Stomach (tissue), 8 donors: ENCODE measurements at regions not wholly inside any gene's neighbourhood (a gene's known extent, or its start where the extent isn't known, plus 50 kb on each side); places are given as distances from the start of the nearest gene placed in this dataset.

Source experiments
- DNase-seq, 2 donors: peaks; one replicate each; pipeline versions ENCODE4 v3.0.0 to v3.0.0-alpha.2; 2013 to 2019
- H3K27ac ChIP-seq, 5 donors: fragments of 200-600 bp in 4 of 5; sonication (generic) in 4 of 5; one replicate each; pipeline ENCODE4 v1.5.1; 2013 to 2019; ENCODE audit warnings: mild to moderate bottlenecking in 1 of 5, moderate library complexity in 1 of 5
- H3K27me3 ChIP-seq, 3 donors: fragments of 200-600 bp; sonication (generic); one replicate each; pipeline ENCODE4 v1.5.1; 2017 to 2019; ENCODE audit warnings: mixed run types in 1 of 3
- H3K36me3 ChIP-seq, 4 donors: fragments of 200-600 bp; sonication (generic); 1 replicate in 3 of 4; 2 replicates in 1 of 4; pipeline ENCODE4 v1.5.1; 2016 to 2019
- H3K4me1 ChIP-seq, 4 donors: fragments of 200-600 bp; sonication (generic); one replicate each; pipeline ENCODE4 v1.5.1; 2016 to 2019
- H3K4me3 ChIP-seq, 4 donors: fragments of 200-600 bp; sonication (generic) in 3 of 4; one replicate each; pipeline ENCODE4 v1.5.1; 2016 to 2019; ENCODE audit warnings: mild to moderate bottlenecking in 1 of 4
- H3K9me3 ChIP-seq, 4 donors: fragments of 200-600 bp; sonication (generic); one replicate each; pipeline ENCODE4 v1.5.1; 2016 to 2019
- EP300 ChIP-seq: sonication (generic); formaldehyde crosslinking; IDR thresholded peaks from one replicate; pipeline ENCODE4 v1.6.1; 2017; ENCODE audit warnings: antibody characterized with exemption
- POLR2A ChIP-seq, 4 donors: fragments of 450-650 bp; IDR thresholded peaks; one replicate each; pipeline ENCODE4 v1.6.1; 2016; ENCODE audit warnings: antibody characterized with exemption in 4 of 4, control low read depth in 2 of 4, mild to moderate bottlenecking in 1 of 4, moderate library complexity in 1 of 4
- POLR2AphosphoS5 ChIP-seq, 3 donors: sonication (generic); formaldehyde crosslinking; IDR thresholded peaks; one replicate each; pipeline ENCODE4 v1.6.1; 2016; ENCODE audit warnings: antibody characterized with exemption in 3 of 3
- WGBS, 5 donors: extraction: QIAGEN DNeasy Blood & Tissue Kit in 3 of 5; methylation state at CpG; one replicate each; pipeline versions ENCODE4 v1.1.5 to v1.1.7; 2013 to 2018; 5-methylcytosine and 5-hydroxymethylcytosine counted together
- intact Hi-C: fragments of 100-400 bp; cut with DNase I; formaldehyde crosslinking; loops from one replicate; pipeline ENCODE4 v1.15.1; 2023; ENCODE audit warnings: low total_unique reads
- TF ChIP-seq, protein P1 (sequence below), 7 experiments: fragments of 450-650 bp in 4 of 7; fragments of 200-600 bp in 3 of 7; sonication (generic) in 3 of 7; IDR thresholded peaks; one replicate each; pipeline ENCODE4 v1.5.1; 2016 to 2019; ENCODE audit warnings: antibody characterized with exemption in 7 of 7, control low read depth in 2 of 7, mild to moderate bottlenecking in 1 of 7
- donor health status: healthy with polysubstance abuse.
- donor health status: Bipolar disorder and iron deficiency.
- donor health status: healthy.

DNA sequence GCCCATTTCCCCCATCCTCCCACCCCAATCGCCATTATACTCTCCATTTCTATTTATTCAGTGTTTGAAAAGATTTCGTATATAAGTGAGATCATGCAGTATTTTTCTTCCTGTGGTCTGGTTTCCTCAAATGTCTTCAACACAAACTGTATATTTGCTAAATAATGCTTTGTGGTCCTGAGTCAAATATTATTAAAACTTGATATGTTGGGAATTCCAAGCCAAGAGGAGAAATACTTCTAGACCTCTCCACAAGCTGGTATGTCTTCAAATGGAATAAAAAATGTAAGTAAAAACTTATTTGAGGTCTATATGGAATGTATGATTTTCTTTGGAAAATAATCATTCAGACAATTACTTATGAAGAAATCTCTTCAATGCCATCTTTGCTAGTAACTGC, 122.5 kb upstream of the TSC22D2 start:
- intact Hi-C loops, result loop anchor here (10.0 kb wide), 1 partner anchor 209 kb away; no protein-coding TSS in a partner anchor
- Histone ChIP-seq H3K9me3 (no peaks in the 10 kb centered on the region), H3K4me1 (no peaks in the 10 kb centered on the region), H3K36me3 (no peaks in the 10 kb centered on the region), H3K27ac (no peak overlapping the region), H3K4me3 (no peak overlapping the region), H3K27me3 (no peaks in the 10 kb centered on the region)
- 75 to 87% (median 86%) methylated on average over 2 of the region's 2 CpGs for WGBS, 5 donors
- no peak for TF ChIP-seq POLR2A (IDR thresholded peaks at IDR 0.05)
- no peak for TF ChIP-seq POLR2AphosphoS5 (IDR thresholded peaks at IDR 0.05)
- TF ChIP-seq, protein P1, sequence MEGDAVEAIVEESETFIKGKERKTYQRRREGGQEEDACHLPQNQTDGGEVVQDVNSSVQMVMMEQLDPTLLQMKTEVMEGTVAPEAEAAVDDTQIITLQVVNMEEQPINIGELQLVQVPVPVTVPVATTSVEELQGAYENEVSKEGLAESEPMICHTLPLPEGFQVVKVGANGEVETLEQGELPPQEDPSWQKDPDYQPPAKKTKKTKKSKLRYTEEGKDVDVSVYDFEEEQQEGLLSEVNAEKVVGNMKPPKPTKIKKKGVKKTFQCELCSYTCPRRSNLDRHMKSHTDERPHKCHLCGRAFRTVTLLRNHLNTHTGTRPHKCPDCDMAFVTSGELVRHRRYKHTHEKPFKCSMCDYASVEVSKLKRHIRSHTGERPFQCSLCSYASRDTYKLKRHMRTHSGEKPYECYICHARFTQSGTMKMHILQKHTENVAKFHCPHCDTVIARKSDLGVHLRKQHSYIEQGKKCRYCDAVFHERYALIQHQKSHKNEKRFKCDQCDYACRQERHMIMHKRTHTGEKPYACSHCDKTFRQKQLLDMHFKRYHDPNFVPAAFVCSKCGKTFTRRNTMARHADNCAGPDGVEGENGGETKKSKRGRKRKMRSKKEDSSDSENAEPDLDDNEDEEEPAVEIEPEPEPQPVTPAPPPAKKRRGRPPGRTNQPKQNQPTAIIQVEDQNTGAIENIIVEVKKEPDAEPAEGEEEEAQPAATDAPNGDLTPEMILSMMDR (IDR thresholded peaks at IDR 0.05), result no peak
- TF ChIP-seq EP300, result no peak
- no peak for DNase-seq

DNA sequence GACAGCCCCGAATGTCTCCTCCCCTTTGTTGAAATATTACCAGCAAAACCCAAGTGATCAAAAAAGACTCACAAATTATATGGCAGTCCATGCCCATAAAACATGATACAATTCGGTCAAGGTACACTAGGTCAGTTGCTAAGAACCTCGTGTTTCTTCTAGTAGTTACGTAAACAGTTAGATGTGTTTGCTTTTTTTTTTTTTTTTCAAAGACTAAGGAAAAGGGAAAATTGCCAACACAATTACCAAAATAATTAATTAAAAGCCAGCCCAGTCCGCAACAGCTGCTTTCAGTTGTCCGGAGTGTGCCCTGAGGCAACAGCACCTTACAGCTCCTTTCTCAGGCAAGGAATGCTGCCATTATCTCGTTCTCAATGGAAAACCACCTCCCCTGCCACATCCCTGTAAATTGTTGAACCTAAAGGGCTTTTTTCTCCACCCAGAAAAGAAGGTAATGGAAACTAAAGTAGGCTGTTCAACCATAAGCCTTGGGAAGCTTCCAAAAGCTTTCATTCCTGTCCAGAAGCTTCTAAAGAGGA, 129.2 kb upstream of the TSC22D2 start:
- Histone ChIP-seq H3K4me1 (peaks cover 0 to 7% (median 0%) of the 10 kb centered on the region in 4 donors), H3K36me3 (no peaks in the 10 kb centered on the region), H3K4me3 (no peak overlapping the region), H3K27ac (peak overlapping the region in 2 of 5 donors; percentile 33 to 45), H3K27me3 (no peaks in the 10 kb centered on the region), H3K9me3 (no peaks in the 10 kb centered on the region)
- 30 to 42% (median 37%) methylated on average over 7 of the region's 7 CpGs for WGBS, 5 donors
- DNase-seq, result peak in 1 of 2 donors; percentile 68
- TF ChIP-seq POLR2AphosphoS5 (IDR thresholded peaks at IDR 0.05) (no peak), POLR2A (IDR thresholded peaks at IDR 0.05) (no peak), EP300 (no peak)
- TF ChIP-seq, protein P1 (IDR thresholded peaks at IDR 0.05), result no peak
- intact Hi-C loops, result no loop called here

DNA sequence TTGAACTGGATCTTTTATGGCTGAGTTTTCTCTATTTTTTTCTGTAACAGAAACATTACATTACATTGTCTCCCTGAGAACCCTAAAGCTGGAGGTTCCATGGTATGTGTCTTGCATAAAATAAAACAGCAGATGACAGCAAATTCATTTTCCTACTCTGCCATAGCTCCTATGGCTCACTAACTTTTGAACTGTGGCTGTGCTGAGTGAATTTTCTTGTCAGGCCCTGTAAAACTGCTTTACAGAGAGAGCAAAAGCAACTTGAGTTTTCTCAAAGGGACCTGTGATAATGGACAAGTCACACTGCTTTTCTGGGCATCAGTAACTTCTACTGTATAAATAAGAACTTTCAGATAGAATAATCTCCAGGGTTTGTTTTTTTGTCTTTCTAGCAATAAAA, 129.9 kb upstream of the TSC22D2 start:
- DNase-seq, result no peak
- peaks cover 0 to 7% (median 0%) of the 10 kb centered on the region in 4 donors for H3K4me1 ChIP-seq
- no peaks in the 10 kb centered on the region for H3K27me3 ChIP-seq
- TF ChIP-seq, protein P1 (IDR thresholded peaks at IDR 0.05), result no peak
- no peak for TF ChIP-seq EP300
- no peak overlapping the region for H3K4me3 ChIP-seq
- no peaks in the 10 kb centered on the region for H3K36me3 ChIP-seq
- intact Hi-C loops, result no loop called here
- H3K9me3 ChIP-seq, result no peaks in the 10 kb centered on the region
- H3K27ac ChIP-seq, result peak overlapping the region in 1 of 5 donors; percentile 45

DNA sequence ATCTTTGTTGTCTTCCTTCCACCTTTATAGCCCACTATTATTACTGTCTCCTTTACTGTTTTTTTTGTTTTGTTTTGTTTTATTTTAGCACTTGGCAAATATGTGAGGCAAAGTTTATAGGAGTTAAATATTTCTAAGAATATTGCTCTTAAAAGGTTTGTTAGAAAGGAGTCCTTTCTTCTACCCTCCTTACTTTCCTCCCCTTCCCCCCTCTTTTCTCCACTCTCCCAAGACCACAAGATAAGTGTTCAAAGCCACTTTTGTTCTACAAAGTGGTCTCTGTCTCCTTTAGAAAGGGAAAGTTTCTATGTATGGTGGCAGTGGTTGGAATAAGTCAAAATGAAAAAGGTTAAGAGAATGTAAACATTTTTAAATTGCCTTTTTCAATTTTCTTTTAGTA, 130.7 kb upstream of the TSC22D2 start:
- Histone ChIP-seq H3K27me3 (no peaks in the 10 kb centered on the region), H3K4me3 (no peak overlapping the region), H3K4me1 (peaks cover 0 to 7% (median 0%) of the 10 kb centered on the region in 4 donors), H3K36me3 (no peaks in the 10 kb centered on the region), H3K27ac (no peak overlapping the region), H3K9me3 (no peaks in the 10 kb centered on the region)
- DNase-seq, result no peak
- intact Hi-C loops, result no loop called here
- TF ChIP-seq POLR2A (IDR thresholded peaks at IDR 0.05), result no peak

DNA sequence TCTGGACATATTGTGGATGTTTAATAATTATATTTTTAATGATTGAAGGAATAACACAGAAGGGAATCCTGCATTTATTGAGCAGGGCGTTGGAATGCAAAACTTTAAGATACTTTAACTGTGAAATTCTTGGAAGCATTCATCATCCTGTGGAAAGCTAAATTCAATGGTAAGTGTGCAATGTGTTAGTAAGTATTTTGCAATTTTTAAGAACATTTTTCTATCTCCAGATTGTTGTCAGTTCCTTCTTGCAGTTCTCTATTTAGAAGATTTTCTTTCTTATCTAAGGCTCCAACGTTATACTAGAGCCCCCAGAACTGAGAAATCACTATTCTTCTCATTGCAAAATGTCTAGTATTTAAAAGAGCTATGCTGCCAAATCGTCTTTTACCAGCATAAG, 132.2 kb upstream of the TSC22D2 start:
- 58 to 69% (median 69%) methylated on average over 3 of the region's 3 CpGs for WGBS, 5 donors
- TF ChIP-seq, protein P1 (IDR thresholded peaks at IDR 0.05), result no peak
- TF ChIP-seq EP300 (no peak), POLR2A (IDR thresholded peaks at IDR 0.05) (no peak)
- no peak overlapping the region for H3K27ac ChIP-seq
- H3K4me3 ChIP-seq, result no peak overlapping the region
- DNase-seq, result no peak
- intact Hi-C loops, result no loop called here
- no peaks in the 10 kb centered on the region for H3K36me3 ChIP-seq
- no peaks in the 10 kb centered on the region for H3K9me3 ChIP-seq
- peaks cover 0 to 7% (median 0%) of the 10 kb centered on the region in 4 donors for H3K4me1 ChIP-seq
- H3K27me3 ChIP-seq, result no peaks in the 10 kb centered on the region
